Activated CD8-positive, alpha-beta memory T cell treated with anti-CD3 and anti-CD28 coated beads for 36 hours (primary cell): ENCODE measurements at regions not wholly inside any gene's neighbourhood (a gene's known extent, or its start where the extent isn't known, plus 50 kb on each side); places are given as distances from the start of the nearest gene placed in this dataset.

ENCODE experiments used
- CTCF ChIA-PET: fragments of 350-600 bp; sonication (Branson Sonifier 250); formaldehyde crosslinking; loops from one replicate; lab custom pipeline; 2021; ENCODE audit warnings: antibody characterized with exemption; lab: Charles Lee
- POLR2A ChIA-PET: fragments of 350-600 bp; sonication (Branson Sonifier 250); formaldehyde crosslinking; loops from one replicate; lab custom pipeline; 2021; ENCODE audit warnings: antibody characterized with exemption; lab: Charles Lee

- POLR2A ChIA-PET, result no interaction called here
- CTCF ChIA-PET, result no interaction called here
Measured at GRCh38 chr5:165508286-165508685, 2002.9 kb downstream of the MAT2B start.

GRCh38 chr5:165508861-165509260 lies 2003.4 kb downstream of the MAT2B start:
- POLR2A ChIA-PET, result no interaction called here
- CTCF ChIA-PET, result no interaction called here

- ChIA-PET CTCF (no interaction called here), POLR2A (no interaction called here)
Measured at GRCh38 chr5:165521816-165522610, 2016.6 kb downstream of the MAT2B start.

GRCh38 chr5:165525271-165525670 lies 2019.9 kb downstream of the MAT2B start:
- ChIA-PET CTCF (no interaction called here), POLR2A (no interaction called here)

- ChIA-PET POLR2A (no interaction called here), CTCF (no interaction called here)
Measured at GRCh38 chr5:165526357-165526756, 2020.9 kb downstream of the MAT2B start.

- POLR2A ChIA-PET, result no interaction called here
- CTCF ChIA-PET, result no interaction called here
Measured at GRCh38 chr5:165527577-165527976, 2022.2 kb downstream of the MAT2B start.

- POLR2A ChIA-PET, result no interaction called here
- CTCF ChIA-PET, result no interaction called here
Measured at GRCh38 chr5:165538065-165538464, 2032.6 kb downstream of the MAT2B start.

GRCh38 chr5:165559645-165560044 lies 2054.2 kb downstream of the MAT2B start:
- CTCF ChIA-PET, result no interaction called here
- POLR2A ChIA-PET, result no interaction called here

GRCh38 chr5:165560648-165561047 lies 2055.2 kb downstream of the MAT2B start:
- ChIA-PET POLR2A (no interaction called here), CTCF (no interaction called here)

GRCh38 chr5:165565911-165566310 lies 2060.5 kb downstream of the MAT2B start:
- POLR2A ChIA-PET, result no interaction called here
- CTCF ChIA-PET, result no interaction called here

- ChIA-PET CTCF (no interaction called here), POLR2A (no interaction called here)
Measured at GRCh38 chr5:165569551-165569950, 2064.1 kb downstream of the MAT2B start.

GRCh38 chr5:165573445-165573844 lies 2068.0 kb downstream of the MAT2B start:
- ChIA-PET POLR2A (no interaction called here), CTCF (no interaction called here)

GRCh38 chr5:165574100-165574499 lies 2068.7 kb downstream of the MAT2B start:
- CTCF ChIA-PET, result no interaction called here
- POLR2A ChIA-PET, result no interaction called here

- ChIA-PET CTCF (no interaction called here), POLR2A (no interaction called here)
Measured at GRCh38 chr5:165576678-165577275, 2071.4 kb downstream of the MAT2B start.

- POLR2A ChIA-PET, result no interaction called here
- CTCF ChIA-PET, result no interaction called here
Measured at GRCh38 chr5:165579911-165580310, 2074.5 kb downstream of the MAT2B start.

- CTCF ChIA-PET, result no interaction called here
- POLR2A ChIA-PET, result no interaction called here
Measured at GRCh38 chr5:165594693-165595092, 2089.3 kb downstream of the MAT2B start.

GRCh38 chr5:165602529-165602928 lies 2097.1 kb downstream of the MAT2B start:
- ChIA-PET CTCF (no interaction called here), POLR2A (no interaction called here)

- ChIA-PET CTCF (interaction anchor here (0.6 kb wide), 1 partner anchor 94 kb away, joined by 6 read pairs; no protein-coding TSS in a partner anchor), POLR2A (no interaction called here)
Measured at GRCh38 chr5:165607026-165607425, 2101.6 kb downstream of the MAT2B start.

GRCh38 chr5:165609871-165610270 lies 2104.5 kb downstream of the MAT2B start:
- CTCF ChIA-PET, result no interaction called here
- POLR2A ChIA-PET, result no interaction called here

GRCh38 chr5:165616490-165617405 lies 2111.3 kb downstream of the MAT2B start:
- CTCF ChIA-PET, result no interaction called here
- POLR2A ChIA-PET, result no interaction called here
